Muscle of arm (tissue), 1 donor: ENCODE measurements at regions not wholly inside any gene's neighbourhood (a gene's known extent, or its start where the extent isn't known, plus 50 kb on each side); places are given as distances from the start of the nearest gene placed in this dataset.

Experiments
- DNase-seq: peaks from one replicate; pipeline ENCODE4 v3.0.0-alpha.2; 2013

DNA sequence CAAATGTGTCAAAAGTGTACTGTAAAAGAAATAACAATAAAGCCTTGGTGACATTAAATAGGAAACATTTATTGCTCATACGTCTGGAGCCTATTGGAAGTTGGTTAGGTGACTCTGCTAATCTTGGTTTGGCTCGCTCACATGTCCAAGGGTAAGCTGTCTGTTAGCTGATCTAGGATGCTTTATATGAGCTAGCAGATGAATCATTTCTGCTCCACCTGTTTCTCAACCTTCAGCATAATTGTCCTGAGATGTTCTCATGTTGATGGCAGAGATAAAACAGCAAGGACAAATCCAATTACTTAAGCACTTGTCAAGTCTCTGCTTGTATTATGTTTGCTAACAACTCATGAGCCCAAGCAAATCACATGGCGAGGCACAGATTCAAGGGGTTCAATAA is 56.0 kb upstream of the CD53 start:
- no peak for DNase-seq

DNA sequence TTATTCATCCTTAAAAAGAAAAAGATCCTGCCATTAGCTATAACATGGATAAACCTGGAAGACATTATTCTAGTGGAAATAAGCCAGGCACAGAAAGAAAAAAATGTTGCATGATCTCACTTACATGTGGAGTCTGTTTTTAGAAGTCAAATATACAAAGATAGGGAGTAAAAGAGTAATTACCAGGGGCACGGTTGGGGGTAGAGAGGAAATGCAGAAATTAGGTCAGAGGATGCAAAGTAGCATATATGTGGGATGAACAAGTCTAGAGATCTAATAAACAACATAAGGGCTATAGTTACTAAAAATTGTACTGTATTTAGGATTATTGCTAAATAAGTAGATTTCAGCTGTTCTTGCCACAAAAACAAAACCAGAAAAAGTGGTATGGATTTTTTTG is 61.4 kb upstream of the CD53 start:
- DNase-seq, result no peak

DNA sequence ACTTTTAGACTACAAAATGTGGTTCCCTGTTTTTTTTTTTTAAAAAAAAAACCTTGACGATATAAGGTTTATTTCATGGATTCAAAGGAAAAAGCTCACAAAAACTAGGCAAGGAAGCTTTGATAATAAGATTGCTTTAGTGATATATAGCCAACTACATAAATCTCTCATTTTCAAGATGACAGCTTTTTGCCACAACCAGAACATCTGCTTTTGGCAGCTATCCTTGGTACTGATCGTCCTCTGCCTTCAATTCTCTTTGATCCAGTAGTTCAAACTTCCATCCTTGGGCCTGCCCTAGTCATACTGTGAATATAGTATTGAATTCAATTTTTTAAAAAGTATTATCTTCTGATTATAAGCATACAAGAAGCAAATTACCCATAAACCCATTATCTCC is 72.9 kb upstream of the CD53 start:
- no peak for DNase-seq

DNA sequence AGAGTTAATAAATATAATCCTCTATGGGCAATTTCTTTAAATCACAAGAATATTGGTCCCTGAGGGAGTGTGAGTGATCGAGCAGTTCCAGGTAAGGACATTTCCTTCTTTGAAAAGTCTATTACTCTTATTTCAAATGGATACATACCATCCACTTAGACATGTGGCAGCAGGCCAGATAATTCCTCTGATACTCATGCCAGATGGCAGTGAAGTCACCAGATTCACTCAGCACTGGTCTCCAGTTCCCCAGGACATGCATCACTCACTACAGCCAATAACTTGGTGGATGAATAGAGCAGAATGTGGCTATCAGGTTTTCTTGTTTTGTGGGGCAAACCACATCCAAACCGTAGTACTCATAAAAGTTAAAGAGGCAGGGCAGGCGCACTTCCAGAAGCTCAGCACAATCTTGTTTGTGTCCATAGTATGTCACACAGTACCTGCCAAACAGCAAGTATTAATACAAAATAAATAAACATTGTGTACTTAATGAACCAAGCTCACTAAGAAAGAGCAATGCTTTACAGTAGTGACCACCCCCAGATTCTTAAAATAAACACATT is 74.2 kb upstream of the CD53 start:
- no peak for DNase-seq

DNA sequence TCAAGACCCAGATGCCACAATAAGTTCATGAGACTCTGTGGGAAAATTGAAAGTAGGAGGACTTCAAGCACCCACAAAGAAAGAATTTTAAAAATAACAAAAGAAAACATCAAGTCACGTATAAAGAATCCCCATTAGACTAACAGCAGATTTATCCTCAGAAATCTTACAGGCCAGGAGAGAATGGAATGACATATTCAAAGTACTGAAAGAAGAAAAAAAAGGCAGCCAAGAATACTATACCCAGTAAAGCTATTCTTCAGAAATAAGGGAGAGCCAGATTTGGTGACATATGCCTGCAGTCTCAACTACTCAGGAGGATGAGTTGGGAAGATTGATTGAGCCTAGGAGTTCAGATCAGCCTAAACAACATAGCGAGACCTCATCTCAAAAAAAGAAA is 84.3 kb upstream of the CD53 start:
- no peak for DNase-seq

DNA sequence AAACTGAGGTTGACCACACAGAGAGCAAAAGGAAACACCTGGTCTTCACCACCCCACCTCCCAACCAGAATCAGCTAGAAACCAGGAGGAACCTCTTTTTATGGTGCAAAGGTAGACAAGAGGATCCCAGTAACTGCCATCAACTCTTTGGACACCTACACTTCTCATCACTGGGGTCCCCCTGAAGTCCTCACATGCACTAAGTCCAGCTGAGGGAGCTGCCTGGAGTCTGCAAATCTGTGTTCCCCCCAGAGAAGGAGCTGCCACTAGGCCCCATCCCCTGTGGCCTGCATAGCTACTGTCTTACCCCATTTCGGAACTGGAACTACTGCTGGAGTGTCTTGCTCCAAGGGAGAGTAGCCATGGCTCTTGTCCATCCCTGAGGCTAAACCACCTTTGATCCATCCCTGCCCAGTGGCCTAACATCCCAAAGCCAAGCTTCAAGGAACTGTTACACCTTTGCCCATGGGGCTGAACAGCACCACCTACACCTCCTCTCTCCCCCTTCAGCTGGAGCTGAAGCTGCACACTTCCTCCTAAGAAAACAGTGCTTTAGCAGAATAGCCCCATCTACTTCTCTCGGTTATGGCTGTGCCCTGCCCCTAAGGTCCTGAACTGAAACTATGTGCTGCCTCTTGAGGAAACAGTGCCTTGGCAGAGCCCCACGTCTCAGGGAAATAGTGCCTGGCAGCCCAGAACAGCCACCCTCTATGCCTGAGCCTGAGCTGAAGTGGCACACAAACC is 85.4 kb upstream of the CD53 start:
- no peak for DNase-seq

DNA sequence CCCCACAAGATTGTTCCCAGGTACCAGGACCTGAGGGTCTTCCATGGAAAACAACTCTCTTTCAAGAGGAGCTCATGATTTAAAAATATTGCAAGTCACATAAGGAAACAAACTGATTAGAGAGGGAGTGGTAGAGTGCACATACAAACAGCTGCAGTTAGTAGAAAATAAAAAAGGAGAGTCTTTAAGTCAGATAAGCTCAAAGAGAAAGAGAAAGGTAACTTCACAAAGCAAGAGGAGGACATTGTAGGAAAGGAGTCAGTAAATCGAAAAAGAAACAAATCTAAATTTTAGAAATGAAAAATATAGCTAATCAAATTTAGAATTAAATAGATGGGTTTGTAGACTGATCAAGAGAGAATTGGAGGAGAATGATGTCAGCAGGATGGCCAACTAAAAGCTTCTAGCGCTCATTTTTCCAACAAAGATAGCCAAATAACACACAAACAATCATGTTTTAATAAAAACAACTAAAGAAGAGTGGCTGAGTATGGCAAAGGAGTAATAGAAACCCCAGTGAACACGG is 86.1 kb upstream of the CD53 start:
- no peak for DNase-seq

DNA sequence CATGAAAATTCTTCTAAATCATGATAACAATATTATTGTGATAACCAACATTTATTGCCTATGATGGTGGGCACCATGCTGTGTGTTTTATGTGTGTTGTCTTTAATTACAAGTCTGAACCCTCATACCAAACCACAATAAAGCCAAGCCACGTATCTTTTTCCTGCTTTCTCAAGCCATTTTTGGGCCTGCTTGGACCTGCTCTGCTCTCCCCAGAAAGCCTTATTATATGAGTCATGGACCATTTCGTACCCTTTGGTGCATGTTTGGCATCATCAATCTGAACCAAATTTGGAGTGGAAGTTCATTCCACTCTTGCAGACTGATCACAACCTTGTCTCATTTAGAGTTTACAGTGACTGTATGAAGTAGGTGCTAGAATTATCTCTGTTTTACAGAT is 87.3 kb upstream of the CD53 start:
- DNase-seq, result no peak

DNA sequence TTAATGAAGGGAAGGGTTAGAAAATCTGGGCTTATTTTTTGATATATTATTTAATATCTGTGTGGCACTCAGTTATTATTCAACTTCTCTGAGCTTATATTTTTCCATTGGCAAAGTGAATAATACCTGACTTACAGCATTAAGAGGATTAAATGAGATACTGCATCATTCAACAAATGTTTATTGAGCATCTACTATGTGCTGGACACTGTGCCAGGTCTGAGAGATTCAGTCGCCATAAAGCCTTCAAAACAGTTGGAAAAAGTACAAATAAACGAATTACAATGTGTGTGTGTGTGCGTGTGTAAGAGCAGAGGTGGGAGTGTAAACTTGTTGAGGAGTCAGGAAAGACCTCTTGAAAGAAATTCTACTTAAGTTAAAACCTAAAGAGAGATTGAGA is 87.9 kb upstream of the CD53 start:
- DNase-seq, result no peak

DNA sequence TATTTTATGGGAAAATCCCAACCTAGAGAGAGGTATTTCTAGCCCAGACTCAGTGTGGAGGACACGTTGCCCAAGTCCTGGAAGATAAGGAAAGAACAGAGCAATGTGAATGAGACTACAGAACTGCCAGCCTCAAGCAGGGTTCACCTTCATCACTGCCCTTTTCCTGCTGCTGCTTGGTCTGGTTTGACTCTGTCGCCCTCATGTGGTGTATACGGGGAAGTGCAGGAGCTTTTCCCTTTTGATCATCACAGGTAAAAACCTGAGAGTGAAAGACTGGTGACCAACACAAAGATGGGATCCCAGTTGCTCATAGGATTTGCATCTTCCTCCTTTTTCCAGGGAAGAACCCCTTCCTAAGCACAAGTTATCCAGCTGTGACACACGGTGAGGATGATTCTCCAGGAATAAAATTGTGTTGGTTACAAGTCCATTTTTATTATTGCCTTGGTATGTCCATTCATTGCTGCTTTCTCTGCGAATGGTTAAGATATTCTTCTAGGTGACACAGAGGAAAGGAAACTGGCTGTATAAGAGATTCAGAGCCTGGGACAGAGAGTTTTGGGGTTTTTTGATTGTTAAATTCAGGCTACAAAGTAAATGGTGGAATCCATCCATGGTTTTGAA is 89.5 kb upstream of the CD53 start:
- DNase-seq, result peak; percentile 28

DNA sequence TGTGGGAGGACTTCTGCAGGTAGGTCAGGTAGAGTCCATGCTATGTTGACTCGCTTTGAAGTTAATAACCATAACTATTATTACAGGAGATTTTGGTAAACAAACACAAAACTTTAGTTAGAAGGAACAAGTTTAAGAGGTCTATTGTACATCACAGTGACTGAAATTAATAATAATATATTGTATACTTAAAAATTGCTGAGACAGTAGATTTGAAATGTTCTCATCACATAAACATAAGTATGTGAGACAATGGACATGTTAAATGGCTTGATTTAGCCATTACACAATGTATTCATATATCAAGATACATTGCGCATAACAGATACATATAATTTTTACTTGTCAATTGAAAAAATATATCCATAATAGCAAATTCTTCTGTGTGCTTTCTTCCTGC is 91.4 kb upstream of the CD53 start:
- no peak for DNase-seq

DNA sequence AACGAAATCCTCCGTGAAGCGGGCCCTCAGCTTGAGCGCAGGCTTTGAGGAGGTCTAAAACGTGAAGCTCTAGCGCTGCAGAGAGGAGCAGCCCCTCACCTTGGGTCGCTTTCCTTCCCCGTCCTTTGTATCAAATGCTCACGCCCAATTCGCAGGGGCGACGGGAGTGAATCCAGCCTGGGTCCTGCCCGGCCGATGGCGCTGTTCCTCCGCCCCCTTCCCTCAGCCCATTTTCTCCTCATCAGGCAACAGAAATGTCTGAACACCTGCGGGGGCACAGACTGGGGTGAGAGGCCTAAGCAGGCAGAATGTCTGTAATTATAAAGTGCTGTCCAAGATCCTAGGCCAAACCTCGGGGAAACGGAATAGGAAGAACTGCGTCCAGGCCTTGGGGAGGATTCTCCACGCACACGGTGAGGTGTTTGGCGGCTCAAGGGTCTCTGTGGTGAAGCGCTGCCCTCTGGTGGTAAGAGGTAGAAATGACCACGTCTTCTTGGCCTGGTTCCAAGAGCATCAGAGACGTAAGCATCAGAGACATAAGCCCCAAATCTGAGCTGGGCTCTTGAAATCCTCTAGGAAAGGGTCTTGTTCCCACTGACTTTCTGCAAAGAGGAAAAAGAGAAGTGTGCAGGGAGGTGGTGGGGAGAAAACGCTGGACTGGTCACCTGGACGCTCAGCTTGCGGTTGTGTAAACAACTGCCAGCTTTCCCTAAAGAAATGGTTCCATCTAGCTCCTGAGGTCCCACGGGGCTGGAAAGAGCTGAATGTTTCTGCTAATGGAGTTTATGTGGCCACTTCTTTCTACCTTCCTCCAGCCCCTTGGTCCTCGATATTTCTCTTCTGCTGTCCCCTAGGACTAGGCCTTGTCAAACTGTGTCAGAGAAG is 92.1 kb upstream of the CD53 start:
- DNase-seq, result peak; percentile 69

DNA sequence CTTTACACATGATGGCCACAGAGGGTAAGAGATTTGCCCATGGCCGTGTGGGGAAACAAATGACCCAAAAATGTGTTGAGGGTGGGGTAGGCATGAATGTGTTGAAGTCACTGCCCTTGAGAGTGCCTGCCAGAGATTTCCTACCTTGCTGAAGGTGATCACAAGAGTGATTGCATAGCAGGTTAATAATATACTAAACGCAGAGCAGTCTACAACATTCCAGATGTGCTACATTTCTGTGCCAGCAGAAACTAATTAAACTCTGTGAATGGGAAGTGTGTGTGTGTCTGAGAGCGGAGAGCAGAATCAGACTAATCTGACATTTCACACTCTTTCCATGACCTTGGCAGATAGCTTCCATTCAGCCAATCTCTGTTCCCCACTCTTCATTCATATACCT is 93.3 kb upstream of the CD53 start:
- no peak for DNase-seq

DNA sequence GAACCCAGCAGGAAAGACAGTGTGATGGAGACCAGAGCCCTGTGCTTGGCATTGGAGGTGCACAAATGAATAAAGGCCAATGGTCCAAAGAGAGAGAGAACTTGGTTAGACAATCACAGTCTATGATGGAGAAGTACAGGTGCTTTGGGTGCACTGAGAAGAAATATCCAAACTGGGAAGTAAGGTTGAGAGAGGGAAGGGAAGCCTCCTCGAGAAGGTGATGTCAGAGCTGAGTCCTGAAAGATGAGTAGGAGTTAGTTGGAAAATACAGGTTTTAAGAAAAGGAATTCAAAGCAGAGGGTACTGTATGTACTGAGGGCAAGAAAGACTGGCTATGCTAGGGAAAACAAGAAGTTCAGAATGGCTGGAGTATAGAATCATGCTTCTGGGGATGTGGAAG is 94.1 kb upstream of the CD53 start:
- no peak for DNase-seq

DNA sequence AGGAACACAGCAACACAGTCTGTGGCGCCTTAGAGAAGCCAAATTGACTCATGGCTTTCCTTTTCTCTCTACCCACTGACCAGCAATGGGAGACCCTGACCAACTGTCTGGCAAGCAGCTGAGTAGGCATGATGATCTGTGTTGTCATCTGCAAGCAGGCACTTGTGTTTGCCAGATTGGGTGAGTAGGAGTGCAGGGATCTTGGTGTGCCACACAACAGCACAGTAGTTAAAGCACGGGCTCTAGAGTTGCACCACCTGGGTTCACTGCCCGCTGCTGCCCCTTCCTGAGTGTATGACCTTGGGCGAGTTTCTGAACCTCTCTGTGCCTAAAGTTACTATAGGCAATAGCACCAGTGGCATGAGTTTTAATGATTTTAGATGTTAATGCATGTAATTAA is 95.7 kb upstream of the CD53 start:
- DNase-seq, result no peak

DNA sequence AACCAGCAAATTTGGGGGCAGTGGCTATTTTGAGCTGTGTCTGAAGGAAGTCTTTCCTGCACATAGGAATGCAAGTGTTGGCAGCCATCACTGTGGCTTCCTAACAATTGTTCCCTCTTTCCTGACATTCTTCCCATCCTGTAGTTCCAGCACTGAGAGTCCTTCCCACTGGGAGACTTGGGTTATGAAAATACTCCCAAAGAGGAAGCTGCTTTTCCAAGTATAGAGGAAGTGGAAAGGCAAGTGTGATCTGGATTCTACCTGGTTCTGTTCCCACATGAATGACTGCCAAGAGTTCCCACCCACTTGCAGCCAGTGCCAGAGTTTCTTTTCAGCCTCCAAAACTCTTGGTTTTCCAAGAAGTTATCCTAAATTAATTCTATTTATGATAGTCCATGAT is 98.5 kb upstream of the CD53 start:
- DNase-seq, result no peak

DNA sequence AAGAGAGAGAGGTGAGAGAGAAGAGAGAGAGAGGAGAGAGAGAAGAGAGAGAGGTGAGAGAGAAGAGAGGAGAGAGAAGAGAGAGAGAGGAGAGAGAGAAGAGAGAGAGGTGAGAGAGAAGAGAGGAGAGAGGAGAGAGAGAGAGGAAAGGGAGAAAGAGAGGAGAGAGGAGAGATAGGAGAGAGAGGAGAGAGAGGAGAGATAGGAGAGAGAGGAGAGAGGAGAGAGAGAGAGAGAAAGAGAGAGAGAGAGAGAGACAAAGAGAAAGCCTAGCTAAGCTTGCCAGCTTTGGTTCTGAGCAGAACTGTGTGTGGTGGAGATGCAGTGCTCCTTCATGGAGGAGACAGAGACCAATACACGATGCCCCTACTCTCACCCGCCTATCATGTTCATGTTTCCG is 99.1 kb upstream of the KCNA3 start:
- DNase-seq, result no peak

DNA sequence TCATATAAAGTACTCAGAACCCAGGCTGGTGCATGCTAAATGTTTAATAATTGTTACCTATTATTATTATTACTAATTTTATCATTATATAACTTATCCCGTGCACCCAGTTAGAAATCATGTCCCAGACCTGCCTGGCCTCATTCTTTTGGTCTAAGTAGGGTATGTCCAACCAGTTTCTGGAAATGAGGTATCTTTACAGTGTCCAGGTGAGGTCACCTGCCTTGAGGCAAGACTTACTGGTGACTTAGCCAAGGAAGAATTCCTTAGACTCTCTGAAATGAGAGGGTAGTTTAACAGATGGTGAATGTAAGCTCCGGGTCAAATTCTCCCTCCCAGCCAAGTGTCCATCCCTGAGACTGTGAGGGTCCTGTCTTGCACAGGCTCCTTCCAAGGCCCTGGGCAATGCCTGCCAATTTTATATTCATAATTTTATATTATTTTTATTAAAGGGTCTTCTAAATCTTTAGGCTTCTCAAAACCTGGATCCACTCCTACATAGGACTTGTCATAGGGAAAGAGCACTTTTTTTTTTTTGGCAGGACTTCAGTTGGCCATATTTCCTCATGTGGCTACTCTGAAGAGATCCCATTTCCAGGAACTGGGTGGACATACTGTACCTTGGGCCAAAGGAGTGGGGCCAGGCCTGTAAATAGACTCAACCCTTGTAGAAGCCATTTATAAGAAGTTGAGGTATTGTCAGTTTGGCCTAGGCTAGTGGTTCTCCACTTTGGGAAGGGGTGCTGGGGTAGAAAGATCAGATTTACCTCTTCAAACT is 96.7 kb upstream of the KCNA3 start:
- DNase-seq, result no peak

DNA sequence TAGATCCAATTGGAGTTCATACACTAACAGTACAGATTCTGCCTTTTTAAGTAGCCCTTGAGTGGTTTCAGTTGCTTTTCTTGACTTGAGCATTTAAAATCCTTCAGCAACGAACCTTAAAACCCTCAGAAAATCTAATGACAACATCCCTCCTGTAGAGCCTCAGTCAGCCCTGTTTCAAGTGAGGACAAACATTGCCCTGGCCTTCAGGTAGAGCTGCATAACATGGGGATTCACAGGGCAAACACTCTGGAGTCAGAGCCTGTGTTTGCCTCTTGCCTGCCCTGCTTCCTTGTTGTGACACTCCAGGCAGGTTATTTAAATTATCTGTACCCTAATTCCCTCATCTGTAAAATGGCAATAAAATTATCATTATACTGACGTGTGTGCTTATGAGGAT is 96.1 kb upstream of the KCNA3 start:
- no peak for DNase-seq

DNA sequence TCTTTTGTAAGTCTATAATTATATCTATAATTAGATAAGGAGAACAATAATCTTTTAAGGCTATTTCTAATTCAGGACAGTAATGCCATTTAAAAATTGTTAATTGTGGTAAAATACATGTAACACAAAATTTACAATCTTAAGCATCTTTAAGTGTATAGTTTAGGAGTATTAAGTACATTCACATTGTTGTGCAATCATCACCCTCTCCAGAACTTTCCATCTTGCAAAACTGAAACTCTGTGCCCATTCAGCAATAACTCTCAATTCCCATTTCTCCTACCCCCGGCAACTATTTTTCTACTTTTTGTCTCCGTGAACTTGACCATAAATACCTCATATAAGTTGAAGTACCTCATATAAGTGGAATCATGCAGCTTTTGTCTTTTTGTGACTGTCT is 93.9 kb upstream of the KCNA3 start:
- DNase-seq, result no peak

DNA sequence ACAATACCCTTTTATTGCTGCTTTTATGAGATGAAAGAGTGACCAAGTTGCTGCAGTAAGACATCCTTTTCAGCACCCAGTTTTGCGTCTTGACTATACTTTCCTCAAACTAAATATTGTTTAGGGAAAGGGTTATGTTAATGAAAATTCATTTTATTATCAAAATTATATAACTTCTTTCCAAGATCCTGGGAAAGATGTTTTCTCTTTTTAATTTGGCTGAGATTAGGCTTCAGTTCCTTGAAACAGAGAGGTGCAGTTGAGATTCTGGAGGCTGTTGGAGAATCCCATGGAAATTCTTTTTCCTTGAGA is 91.6 kb upstream of the KCNA3 start:
- no peak for DNase-seq
